ENCODE measurements at regions not wholly inside any gene's neighbourhood (a gene's known extent, or its start where the extent isn't known, plus 50 kb on each side); places are given as distances from the start of the nearest gene placed in this dataset.
"Not testable (repeated sequence)": the region's sequence is repeated elsewhere in the genome, so short reads cannot be mapped to it uniquely, and the experiment has no call there.

DNA sequence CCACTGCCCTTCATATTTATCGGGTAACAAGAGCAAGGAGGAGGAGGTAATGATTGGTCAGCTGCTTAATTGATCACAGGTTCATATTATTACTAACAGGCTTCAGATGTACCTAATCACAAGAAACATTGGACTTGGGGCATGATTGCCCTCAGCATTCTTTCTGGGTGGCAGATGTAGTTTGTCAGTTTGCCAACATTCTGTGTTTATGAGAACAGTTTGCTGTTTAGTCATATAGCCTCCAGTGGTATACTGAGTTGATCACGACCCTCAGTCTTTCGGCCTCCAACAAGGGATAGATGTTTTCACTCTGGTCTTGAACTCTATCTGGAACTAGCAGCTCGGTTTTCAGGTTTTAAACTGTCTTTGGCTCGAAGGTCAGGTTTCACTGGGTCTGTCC, 237.7 kb upstream of the GNPDA2 start:
- DNase-seq (ENCODE audit: low spot score); H3K27ac Mint-ChIP-seq; intact Hi-C loops (cut with micrococcal nuclease); H3K4me1 Mint-ChIP-seq (ENCODE audit: low read depth); H3K27me3 Mint-ChIP-seq (ENCODE audit: low read depth); H3K4me3 Mint-ChIP-seq (ENCODE audit: low read depth); H3K36me3 Mint-ChIP-seq (ENCODE audit: low read depth): not testable (repeated sequence)
- H3K9me3 Mint-ChIP-seq, result peaks cover 34% of the 10 kb centered on the region

DNA sequence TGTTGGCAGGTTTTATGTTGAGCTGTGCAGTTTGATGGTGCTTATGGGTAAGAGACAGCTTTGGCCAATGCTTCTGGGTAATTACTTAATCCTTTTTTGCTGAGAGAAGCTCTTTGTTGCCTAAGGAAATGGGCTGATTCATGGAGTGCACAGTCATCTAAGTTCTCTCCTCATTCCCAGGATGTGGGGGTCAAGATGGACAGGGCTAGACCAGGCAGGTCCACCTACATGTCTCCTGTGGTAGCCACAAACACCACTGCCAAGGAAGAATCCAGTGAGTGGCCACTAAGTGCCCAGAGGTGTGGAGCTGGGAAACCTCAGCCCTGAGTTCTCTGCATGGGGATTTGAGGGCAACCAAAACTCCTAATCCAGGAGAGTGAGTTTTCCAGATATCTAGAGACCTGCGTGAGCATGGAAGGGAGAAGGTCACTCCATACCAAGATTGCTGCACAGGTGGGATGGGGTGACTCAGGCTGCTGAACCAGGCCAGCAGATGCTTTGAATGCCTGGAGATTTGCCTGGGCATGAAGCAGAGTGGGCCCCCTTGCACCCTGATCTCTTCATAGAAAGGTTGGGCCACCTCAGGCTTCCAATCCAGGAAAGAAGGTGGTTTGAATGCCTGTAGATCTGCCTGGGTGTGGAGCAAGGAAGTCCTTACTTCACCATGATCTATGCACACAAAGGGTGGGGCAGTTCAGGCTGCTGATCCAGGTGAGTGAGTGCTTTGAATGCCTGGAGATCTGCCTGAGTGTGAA, 234.8 kb upstream of the GNPDA2 start:
- Mint-ChIP-seq H3K36me3 (ENCODE audit: low read depth) (no peaks in the 10 kb centered on the region), H3K4me1 (ENCODE audit: low read depth) (no peaks in the 10 kb centered on the region), H3K4me3 (ENCODE audit: low read depth) (no peak overlapping the region), H3K27me3 (ENCODE audit: low read depth) (no peaks in the 10 kb centered on the region), H3K27ac (no peak overlapping the region), H3K9me3 (peaks cover 33% of the 10 kb centered on the region)
- no peak for DNase-seq (ENCODE audit: low spot score)
- intact Hi-C loops (cut with micrococcal nuclease), result no loop called here

DNA sequence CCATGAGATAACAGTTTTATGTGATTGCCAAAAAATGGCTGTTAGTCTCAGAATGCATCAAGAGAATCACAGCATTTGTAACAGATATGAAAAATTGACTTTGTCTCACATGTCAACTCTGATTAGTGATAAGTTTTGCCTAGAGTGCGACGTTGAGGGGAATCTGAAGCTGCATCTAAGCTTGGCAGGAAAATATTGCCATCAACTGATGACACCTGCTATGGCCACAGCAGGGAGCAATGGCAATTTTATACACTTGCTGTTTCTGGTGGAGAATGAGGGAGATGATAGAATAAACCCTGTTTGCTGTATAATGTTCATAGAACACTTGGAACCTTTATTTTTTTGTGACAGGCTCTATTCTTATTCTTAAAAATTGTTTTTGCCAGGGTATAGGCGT, 205.4 kb upstream of the GNPDA2 start:
- peaks cover 3% of the 10 kb centered on the region for H3K9me3 Mint-ChIP-seq
- no peak overlapping the region for H3K4me3 Mint-ChIP-seq (ENCODE audit: low read depth)
- intact Hi-C loops (cut with micrococcal nuclease), result no loop called here
- H3K27ac Mint-ChIP-seq, result no peak overlapping the region
- H3K4me1 Mint-ChIP-seq (ENCODE audit: low read depth), result no peaks in the 10 kb centered on the region
- no peaks in the 10 kb centered on the region for H3K27me3 Mint-ChIP-seq (ENCODE audit: low read depth)
- no peaks in the 10 kb centered on the region for H3K36me3 Mint-ChIP-seq (ENCODE audit: low read depth)
- no peak for DNase-seq (ENCODE audit: low spot score)

DNA sequence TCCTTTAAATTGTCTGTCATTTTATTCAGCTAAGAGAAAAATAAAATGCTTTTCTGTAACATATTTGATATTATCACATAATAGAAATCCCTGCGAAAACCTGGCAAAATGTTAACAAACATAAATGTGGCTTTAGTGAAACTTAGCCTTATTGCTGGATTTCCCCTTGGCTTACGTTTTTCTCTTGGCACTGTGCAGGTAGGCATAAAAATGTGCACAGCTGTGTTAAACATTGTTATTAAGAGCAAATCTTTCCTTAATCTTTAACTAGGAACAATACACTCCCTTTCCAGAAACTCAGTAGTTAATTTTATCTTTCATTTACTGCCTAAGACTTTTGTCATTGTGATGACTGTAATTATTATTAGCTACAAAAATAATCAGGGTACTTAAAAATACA, 202.4 kb upstream of the GNPDA2 start:
- Mint-ChIP-seq H3K27ac (no peak overlapping the region), H3K4me1 (ENCODE audit: low read depth) (no peaks in the 10 kb centered on the region), H3K4me3 (ENCODE audit: low read depth) (no peak overlapping the region), H3K27me3 (ENCODE audit: low read depth) (no peaks in the 10 kb centered on the region), H3K9me3 (no peaks in the 10 kb centered on the region), H3K36me3 (ENCODE audit: low read depth) (no peaks in the 10 kb centered on the region)
- intact Hi-C loops (cut with micrococcal nuclease), result no loop called here
- no peak for DNase-seq (ENCODE audit: low spot score)

GRCh38 chr4:44927399-44928380, 201.3 kb upstream of the GNPDA2 start:
- no peak for DNase-seq (ENCODE audit: low spot score)
- no peak overlapping the region for H3K4me3 Mint-ChIP-seq (ENCODE audit: low read depth)
- H3K36me3 Mint-ChIP-seq (ENCODE audit: low read depth), result no peaks in the 10 kb centered on the region
- H3K9me3 Mint-ChIP-seq, result no peaks in the 10 kb centered on the region
- H3K27ac Mint-ChIP-seq, result no peak overlapping the region
- intact Hi-C loops (cut with micrococcal nuclease), result no loop called here
- H3K27me3 Mint-ChIP-seq (ENCODE audit: low read depth), result no peaks in the 10 kb centered on the region
- no peaks in the 10 kb centered on the region for H3K4me1 Mint-ChIP-seq (ENCODE audit: low read depth)

DNA sequence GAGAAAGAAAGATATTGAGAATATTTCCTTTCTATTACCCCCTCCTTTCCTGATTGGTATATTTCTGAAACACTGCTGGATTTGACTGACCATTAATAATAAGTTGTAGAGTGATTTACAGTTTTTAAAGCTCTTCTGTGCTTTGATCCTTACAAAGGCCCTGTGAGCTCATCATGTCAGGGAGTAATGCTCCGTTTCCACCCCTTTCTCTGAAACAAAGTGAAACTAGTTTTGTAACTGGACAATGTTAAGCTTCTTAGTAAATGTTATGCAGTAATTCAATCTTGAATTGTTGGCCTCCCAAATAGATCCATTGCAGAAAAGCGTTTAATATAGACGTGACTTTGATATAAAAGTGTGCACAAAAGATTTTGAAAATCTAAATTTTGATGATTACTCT, 190.1 kb upstream of the GNPDA2 start:
- Mint-ChIP-seq H3K36me3 (ENCODE audit: low read depth) (no peaks in the 10 kb centered on the region), H3K27me3 (ENCODE audit: low read depth) (no peaks in the 10 kb centered on the region), H3K4me1 (ENCODE audit: low read depth) (no peaks in the 10 kb centered on the region), H3K27ac (no peak overlapping the region), H3K4me3 (ENCODE audit: low read depth) (no peak overlapping the region), H3K9me3 (no peaks in the 10 kb centered on the region)
- no peak for DNase-seq (ENCODE audit: low spot score)
- intact Hi-C loops (cut with micrococcal nuclease), result no loop called here

DNA sequence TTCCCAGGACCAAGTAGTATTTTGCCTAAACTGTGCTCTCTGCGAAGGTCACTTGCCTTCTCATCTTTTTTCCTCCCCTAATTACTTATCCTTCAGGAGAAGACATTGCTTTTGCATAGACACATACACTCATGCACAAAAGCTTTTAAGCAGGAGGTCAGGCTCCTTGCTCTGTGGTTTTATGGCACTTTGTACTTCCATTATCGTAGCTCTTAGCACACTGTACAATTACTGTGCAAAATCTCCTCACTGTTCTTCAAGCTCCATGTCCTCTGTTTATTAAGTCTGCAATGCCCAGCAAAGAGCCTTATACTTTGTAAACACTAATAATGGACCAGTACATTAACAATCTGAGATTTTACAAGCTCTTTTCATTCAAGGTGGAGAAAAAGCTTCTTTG, 188.4 kb upstream of the GNPDA2 start:
- Mint-ChIP-seq H3K4me1 (ENCODE audit: low read depth) (no peaks in the 10 kb centered on the region), H3K36me3 (ENCODE audit: low read depth) (no peaks in the 10 kb centered on the region), H3K4me3 (ENCODE audit: low read depth) (no peak overlapping the region), H3K9me3 (no peaks in the 10 kb centered on the region), H3K27ac (no peak overlapping the region), H3K27me3 (ENCODE audit: low read depth) (no peaks in the 10 kb centered on the region)
- intact Hi-C loops (cut with micrococcal nuclease), result no loop called here
- no peak for DNase-seq (ENCODE audit: low spot score)

DNA sequence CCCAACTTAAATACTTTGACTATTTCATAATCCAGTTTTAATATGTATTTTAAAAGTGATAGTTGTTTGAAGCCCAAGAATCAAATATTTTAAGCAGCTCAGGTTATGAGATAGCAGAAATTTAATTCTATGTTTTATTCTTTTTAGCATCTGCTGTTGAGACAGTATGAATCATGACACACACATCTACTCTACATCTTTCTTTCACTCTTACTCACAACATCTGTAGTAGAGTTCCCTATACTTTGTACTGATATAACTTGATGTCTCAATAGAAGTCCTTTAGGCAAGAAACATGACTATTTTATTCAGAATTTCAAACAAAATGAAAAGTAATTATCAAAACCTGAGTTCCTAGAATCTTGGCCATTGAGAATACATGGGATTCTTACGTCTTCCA, 187.9 kb upstream of the GNPDA2 start:
- H3K27ac Mint-ChIP-seq, result no peak overlapping the region
- no peaks in the 10 kb centered on the region for H3K27me3 Mint-ChIP-seq (ENCODE audit: low read depth)
- H3K4me1 Mint-ChIP-seq (ENCODE audit: low read depth), result no peaks in the 10 kb centered on the region
- H3K4me3 Mint-ChIP-seq (ENCODE audit: low read depth), result no peak overlapping the region
- no peaks in the 10 kb centered on the region for H3K9me3 Mint-ChIP-seq
- intact Hi-C loops (cut with micrococcal nuclease), result no loop called here
- no peak for DNase-seq (ENCODE audit: low spot score)
- H3K36me3 Mint-ChIP-seq (ENCODE audit: low read depth), result no peaks in the 10 kb centered on the region

DNA sequence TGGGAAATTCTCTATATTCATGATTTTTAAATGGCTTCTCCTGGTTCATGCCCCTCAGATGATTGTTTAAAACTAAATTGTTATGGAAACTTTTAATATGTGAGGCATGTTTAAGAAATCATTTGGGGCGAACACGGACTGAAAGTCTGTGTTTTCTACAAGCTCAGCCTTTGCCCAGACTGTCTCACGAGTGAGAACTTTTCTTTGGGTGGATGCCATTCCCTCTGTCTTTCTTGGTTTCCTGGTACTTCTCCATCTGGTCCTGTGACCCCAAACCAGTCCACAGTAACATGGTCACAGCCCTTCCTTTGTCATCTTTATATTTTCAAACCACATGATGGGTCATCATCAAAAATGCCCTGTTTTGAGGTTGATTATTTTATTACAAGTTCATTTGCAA, 186.6 kb upstream of the GNPDA2 start:
- DNase-seq (ENCODE audit: low spot score), result no peak
- H3K27me3 Mint-ChIP-seq (ENCODE audit: low read depth), result no peaks in the 10 kb centered on the region
- intact Hi-C loops (cut with micrococcal nuclease), result no loop called here
- no peak overlapping the region for H3K4me3 Mint-ChIP-seq (ENCODE audit: low read depth)
- no peaks in the 10 kb centered on the region for H3K9me3 Mint-ChIP-seq
- no peaks in the 10 kb centered on the region for H3K36me3 Mint-ChIP-seq (ENCODE audit: low read depth)
- H3K4me1 Mint-ChIP-seq (ENCODE audit: low read depth), result no peaks in the 10 kb centered on the region
- no peak overlapping the region for H3K27ac Mint-ChIP-seq

DNA sequence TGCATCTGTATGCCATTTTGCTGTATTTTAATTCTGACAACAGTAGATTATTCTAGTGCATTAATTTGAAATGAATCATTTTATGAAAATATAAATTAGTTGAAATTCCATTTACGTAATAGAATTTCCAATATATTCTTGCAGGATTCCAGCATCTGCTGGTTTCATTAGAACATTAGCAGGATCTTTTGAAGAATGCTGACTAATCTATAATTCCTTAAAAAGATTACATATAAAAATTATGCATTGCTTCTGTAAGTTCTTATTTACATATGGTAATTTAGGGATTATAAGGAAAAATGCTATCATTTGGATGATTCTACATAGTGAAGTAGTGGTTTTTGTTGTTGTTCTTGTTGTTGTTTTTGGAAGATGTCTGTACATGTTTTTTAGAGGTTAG, 182.2 kb upstream of the GNPDA2 start:
- H3K9me3 Mint-ChIP-seq, result peaks cover 5% of the 10 kb centered on the region
- no peak for DNase-seq (ENCODE audit: low spot score)
- H3K4me1 Mint-ChIP-seq (ENCODE audit: low read depth), result no peaks in the 10 kb centered on the region
- intact Hi-C loops (cut with micrococcal nuclease), result no loop called here
- H3K27me3 Mint-ChIP-seq (ENCODE audit: low read depth), result no peaks in the 10 kb centered on the region
- no peak overlapping the region for H3K4me3 Mint-ChIP-seq (ENCODE audit: low read depth)
- no peak overlapping the region for H3K27ac Mint-ChIP-seq
- H3K36me3 Mint-ChIP-seq (ENCODE audit: low read depth), result no peaks in the 10 kb centered on the region

GRCh38 chr4:44872246-44872645, 145.9 kb upstream of the GNPDA2 start:
- Mint-ChIP-seq H3K27ac (no peak overlapping the region), H3K4me3 (ENCODE audit: low read depth) (no peak overlapping the region), H3K27me3 (ENCODE audit: low read depth) (no peaks in the 10 kb centered on the region), H3K4me1 (ENCODE audit: low read depth) (no peaks in the 10 kb centered on the region), H3K9me3 (no peaks in the 10 kb centered on the region), H3K36me3 (ENCODE audit: low read depth) (no peaks in the 10 kb centered on the region)
- intact Hi-C loops (cut with micrococcal nuclease), result no loop called here
- DNase-seq (ENCODE audit: low spot score), result no peak

DNA sequence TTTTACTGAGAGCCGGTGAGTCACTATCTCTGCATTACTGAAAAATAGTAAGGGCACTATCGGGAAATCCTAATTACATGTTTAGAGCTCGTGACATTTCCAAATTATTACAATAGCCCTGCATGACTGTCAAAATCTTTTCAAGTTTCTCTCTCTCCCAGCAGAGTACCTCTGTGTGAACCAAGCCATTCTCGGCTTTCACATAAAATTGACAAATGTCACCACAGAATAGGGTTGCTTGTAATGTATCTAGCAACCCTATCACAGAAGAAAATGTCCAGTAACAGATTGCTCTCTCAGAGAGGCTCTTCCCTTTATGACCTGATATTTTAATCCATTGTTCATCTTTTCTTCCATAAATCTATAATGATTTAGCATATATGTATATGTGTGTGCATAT, 144.8 kb upstream of the GNPDA2 start:
- intact Hi-C loops (cut with micrococcal nuclease), result no loop called here
- no peaks in the 10 kb centered on the region for H3K4me1 Mint-ChIP-seq (ENCODE audit: low read depth)
- H3K36me3 Mint-ChIP-seq (ENCODE audit: low read depth), result no peaks in the 10 kb centered on the region

GRCh38 chr4:44869985-44870384, 143.6 kb upstream of the GNPDA2 start:
- no peak for DNase-seq (ENCODE audit: low spot score)
- no peaks in the 10 kb centered on the region for H3K27me3 Mint-ChIP-seq (ENCODE audit: low read depth)
- intact Hi-C loops (cut with micrococcal nuclease), result no loop called here
- H3K36me3 Mint-ChIP-seq (ENCODE audit: low read depth), result no peaks in the 10 kb centered on the region
- H3K4me3 Mint-ChIP-seq (ENCODE audit: low read depth), result no peak overlapping the region
- no peaks in the 10 kb centered on the region for H3K9me3 Mint-ChIP-seq
- H3K4me1 Mint-ChIP-seq (ENCODE audit: low read depth), result no peaks in the 10 kb centered on the region
- no peak overlapping the region for H3K27ac Mint-ChIP-seq

More for the DNA sequence above, 144.8 kb upstream of the GNPDA2 start:
- Mint-ChIP-seq H3K27me3 (ENCODE audit: low read depth) (no peaks in the 10 kb centered on the region), H3K9me3 (no peaks in the 10 kb centered on the region), H3K4me3 (ENCODE audit: low read depth) (no peak overlapping the region), H3K27ac (no peak overlapping the region)
- no peak for DNase-seq (ENCODE audit: low spot score)

All from activated T-helper 2 cell treated with anti-CD3 and anti-CD28 coated beads, Interferon-gamma antibody, Interleukin-2, Interleukin-4, amounts not matched to agents 10 μg/mL and 5 μg/mL and 100 μg/mL, durations not matched to agents 14 hours and 24 hours and 36 hours (primary cell).